ENCODE measurements at regions not wholly inside any gene's neighbourhood (a gene's known extent, or its start where the extent isn't known, plus 50 kb on each side); places are given as distances from the start of the nearest gene placed in this dataset.

DNA sequence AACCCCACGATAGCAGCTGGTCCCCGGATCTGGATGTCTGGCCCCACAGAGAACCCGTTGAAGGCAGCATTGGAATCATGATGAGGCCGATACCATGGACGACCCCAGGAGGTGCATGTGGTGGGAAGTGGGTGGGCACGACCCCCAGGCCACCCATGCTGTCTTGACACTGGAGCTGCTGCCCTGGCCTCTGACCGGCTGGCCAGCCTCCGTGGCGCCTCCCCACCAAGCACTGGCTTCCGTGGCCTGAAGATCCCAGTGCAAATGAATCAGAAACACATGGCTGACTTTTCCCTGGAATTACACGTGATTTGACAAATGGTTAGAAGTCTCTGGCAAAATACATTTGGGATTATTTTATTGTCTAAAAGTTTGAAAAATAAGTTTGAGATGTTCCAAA lies 259.0 kb upstream of the IRX1 start:
- DNase-seq (ENCODE audit: low read depth, low spot score), result no peak
- Histone ChIP-seq H3K36me3 (ENCODE audit: control insufficient read depth, insufficient read depth, low read length) (no peaks in the 10 kb centered on the region), H3K27ac (ENCODE audit: low read length) (no peak overlapping the region), H3K4me1 (ENCODE audit: control insufficient read depth, insufficient read depth, low read length) (no peaks in the 10 kb centered on the region), H3K9me3 (ENCODE audit: control insufficient read depth, insufficient read depth, low read length) (no peaks in the 10 kb centered on the region), H3K4me3 (ENCODE audit: low read length) (no peak overlapping the region), H3K27me3 (ENCODE audit: control insufficient read depth, insufficient read depth, low read length) (no peaks in the 10 kb centered on the region)
- WGBS (ENCODE audit: insufficient coverage, insufficient read length), result no CpG with 5 or more reads among the region's 11 CpGs

DNA sequence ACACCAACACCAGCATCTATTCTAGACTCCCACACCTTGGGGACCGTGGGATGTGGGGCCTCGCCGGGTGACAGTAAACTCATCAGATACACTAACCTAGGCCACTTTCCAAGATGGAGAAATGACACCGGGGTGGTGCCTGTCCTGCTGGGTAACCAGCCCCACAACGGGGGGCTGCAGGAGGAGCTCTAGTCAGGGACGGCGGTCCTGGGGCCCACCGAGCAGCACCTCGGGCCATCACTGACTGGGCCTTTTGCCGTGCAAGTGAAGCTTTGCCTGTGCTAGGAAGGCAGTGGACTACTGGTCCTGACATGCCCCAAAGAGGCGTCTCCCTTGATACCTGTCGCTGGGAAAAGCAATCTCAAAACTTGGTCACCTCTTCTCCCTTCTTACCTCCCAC lies 260.3 kb upstream of the IRX1 start:
- no peaks in the 10 kb centered on the region for H3K27me3 ChIP-seq (ENCODE audit: control insufficient read depth, insufficient read depth, low read length)
- WGBS (ENCODE audit: insufficient coverage, insufficient read length), result no CpG with 5 or more reads among the region's 12 CpGs

DNA sequence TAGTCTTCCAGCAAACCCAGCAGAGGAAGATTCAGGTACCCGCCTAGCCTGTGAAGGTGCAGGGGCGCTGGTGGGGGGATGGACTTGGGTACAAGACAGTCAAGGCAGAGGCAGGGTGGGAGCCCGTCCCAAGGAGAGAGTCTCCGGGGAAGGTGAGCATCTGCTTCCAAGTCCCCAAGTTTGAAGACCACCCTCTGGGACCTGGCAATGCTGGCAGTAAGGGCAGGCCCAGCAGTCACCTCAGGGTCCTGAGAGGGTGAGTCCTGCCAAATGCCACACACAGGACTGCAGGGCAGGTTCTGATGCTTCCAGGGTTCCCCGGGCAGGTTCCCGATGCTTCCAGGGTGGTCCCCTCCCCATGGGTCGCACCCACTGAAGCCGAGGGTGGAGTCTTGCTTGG lies 261.8 kb upstream of the IRX1 start:
- DNase-seq (ENCODE audit: low read depth, low spot score), result no peak
- Histone ChIP-seq H3K27ac (ENCODE audit: low read length) (no peak overlapping the region), H3K27me3 (ENCODE audit: control insufficient read depth, insufficient read depth, low read length) (no peaks in the 10 kb centered on the region; the same call in 1 of the 2 replicates), H3K36me3 (ENCODE audit: control insufficient read depth, insufficient read depth, low read length) (no peaks in the 10 kb centered on the region), H3K4me1 (ENCODE audit: control insufficient read depth, insufficient read depth, low read length) (no peaks in the 10 kb centered on the region), H3K4me3 (ENCODE audit: low read length) (no peak overlapping the region), H3K9me3 (ENCODE audit: control insufficient read depth, insufficient read depth, low read length) (no peaks in the 10 kb centered on the region)
- no CpG with 5 or more reads among the region's 8 CpGs for WGBS (ENCODE audit: insufficient coverage, insufficient read length)

More for the DNA sequence above, 260.3 kb upstream of the IRX1 start:
- H3K4me3 ChIP-seq (ENCODE audit: low read length), result no peak overlapping the region
- H3K36me3 ChIP-seq (ENCODE audit: control insufficient read depth, insufficient read depth, low read length), result no peaks in the 10 kb centered on the region
- H3K27ac ChIP-seq (ENCODE audit: low read length), result no peak overlapping the region
- H3K4me1 ChIP-seq (ENCODE audit: control insufficient read depth, insufficient read depth, low read length), result no peaks in the 10 kb centered on the region
- H3K9me3 ChIP-seq (ENCODE audit: control insufficient read depth, insufficient read depth, low read length), result no peaks in the 10 kb centered on the region
- no peak for DNase-seq (ENCODE audit: low read depth, low spot score)

DNA sequence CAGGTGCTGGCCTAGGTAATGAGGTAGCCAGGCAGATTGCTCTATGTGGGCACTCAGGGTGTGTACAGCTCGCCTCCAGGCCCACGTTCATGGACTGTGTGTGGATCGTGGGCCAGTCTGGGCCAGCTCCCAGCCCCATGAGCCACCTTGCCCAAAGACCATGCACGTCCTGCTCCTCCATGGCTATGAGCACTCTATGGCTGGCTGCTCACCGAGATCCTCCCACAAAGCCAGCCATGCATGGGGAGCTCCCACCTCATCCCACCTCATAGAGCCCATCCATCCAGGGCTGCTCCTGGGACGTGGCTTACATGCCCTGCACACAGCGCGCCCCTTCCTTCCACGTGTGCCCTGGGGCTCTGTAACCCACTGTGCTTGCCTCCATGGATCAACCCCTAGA lies 262.5 kb upstream of the IRX1 start:
- DNase-seq (ENCODE audit: low read depth, low spot score), result no peak
- H3K27me3 ChIP-seq (ENCODE audit: control insufficient read depth, insufficient read depth, low read length), result no peaks in the 10 kb centered on the region; the same call in 1 of the 2 replicates
- no CpG with 5 or more reads among the region's 9 CpGs for WGBS (ENCODE audit: insufficient coverage, insufficient read length)

DNA sequence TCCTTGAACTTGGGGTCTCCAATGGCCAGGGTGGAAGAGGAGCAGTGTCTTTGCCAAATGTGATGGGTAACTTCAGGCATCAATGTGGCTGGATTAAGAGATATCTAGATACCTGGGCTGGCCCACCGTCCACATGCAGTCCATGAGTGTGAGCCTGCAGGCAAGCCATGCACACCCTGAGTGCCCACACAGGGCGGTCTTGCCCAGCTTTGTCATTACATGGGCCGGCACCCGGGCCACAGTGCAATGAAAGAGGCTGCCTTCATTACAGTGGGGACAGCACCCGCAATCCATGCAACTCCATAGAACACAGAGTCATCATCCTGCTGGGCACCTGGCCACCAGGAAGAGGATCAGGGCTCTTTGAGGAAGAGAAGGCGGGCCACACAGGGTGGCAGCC lies 263.8 kb upstream of the IRX1 start:
- no CpG with 5 or more reads among the region's 6 CpGs for WGBS (ENCODE audit: insufficient coverage, insufficient read length)
- no peak overlapping the region for H3K27ac ChIP-seq (ENCODE audit: low read length)

More for the DNA sequence above, 262.5 kb upstream of the IRX1 start:
- no peak overlapping the region for H3K27ac ChIP-seq (ENCODE audit: low read length)
- H3K36me3 ChIP-seq (ENCODE audit: control insufficient read depth, insufficient read depth, low read length), result no peaks in the 10 kb centered on the region
- no peak overlapping the region for H3K4me3 ChIP-seq (ENCODE audit: low read length)
- no peaks in the 10 kb centered on the region for H3K4me1 ChIP-seq (ENCODE audit: control insufficient read depth, insufficient read depth, low read length)
- H3K9me3 ChIP-seq (ENCODE audit: control insufficient read depth, insufficient read depth, low read length), result no peaks in the 10 kb centered on the region

DNA sequence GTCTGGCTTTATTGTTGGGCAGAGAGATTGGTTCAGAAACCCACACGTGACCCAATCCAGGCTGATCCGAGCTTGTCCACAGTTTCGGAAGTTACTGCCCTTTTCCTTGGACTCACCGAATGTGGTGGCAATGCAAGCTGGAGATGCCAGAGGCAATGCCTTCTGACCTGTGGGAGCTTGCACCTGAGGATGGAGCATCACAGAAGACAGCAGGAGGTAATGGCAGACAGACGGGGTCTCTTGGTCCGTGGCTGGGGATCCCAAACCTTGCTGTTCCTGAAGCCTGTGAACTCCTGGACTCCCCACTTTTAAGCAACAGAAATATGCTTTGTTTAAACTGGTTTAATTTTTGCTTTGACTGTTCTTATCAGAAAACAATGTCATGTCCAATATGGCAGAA lies 265.2 kb upstream of the IRX1 start:
- H3K4me1 ChIP-seq (ENCODE audit: control insufficient read depth, insufficient read depth, low read length), result 0 out of 2 replicates have a peak, but pooled peaks cover 1% of the 10 kb centered on the region
- H3K36me3 ChIP-seq (ENCODE audit: control insufficient read depth, insufficient read depth, low read length), result no peaks in the 10 kb centered on the region
- no peaks in the 10 kb centered on the region for H3K9me3 ChIP-seq (ENCODE audit: control insufficient read depth, insufficient read depth, low read length)
- no CpG with 5 or more reads among the region's 6 CpGs for WGBS (ENCODE audit: insufficient coverage, insufficient read length)
- H3K27ac ChIP-seq (ENCODE audit: low read length), result no peak overlapping the region
- no peaks in the 10 kb centered on the region; the same call in 1 of the 2 replicates for H3K27me3 ChIP-seq (ENCODE audit: control insufficient read depth, insufficient read depth, low read length)
- no peak overlapping the region for H3K4me3 ChIP-seq (ENCODE audit: low read length)
- DNase-seq (ENCODE audit: low read depth, low spot score), result no peak

More for the DNA sequence above, 263.8 kb upstream of the IRX1 start:
- Histone ChIP-seq H3K9me3 (ENCODE audit: control insufficient read depth, insufficient read depth, low read length) (no peaks in the 10 kb centered on the region), H3K36me3 (ENCODE audit: control insufficient read depth, insufficient read depth, low read length) (no peaks in the 10 kb centered on the region), H3K4me1 (ENCODE audit: control insufficient read depth, insufficient read depth, low read length) (0 out of 2 replicates have a peak, but pooled peaks cover under 1% of the 10 kb centered on the region), H3K4me3 (ENCODE audit: low read length) (no peak overlapping the region), H3K27me3 (ENCODE audit: control insufficient read depth, insufficient read depth, low read length) (no peaks in the 10 kb centered on the region; the same call in 1 of the 2 replicates)
- DNase-seq (ENCODE audit: low read depth, low spot score), result no peak

DNA sequence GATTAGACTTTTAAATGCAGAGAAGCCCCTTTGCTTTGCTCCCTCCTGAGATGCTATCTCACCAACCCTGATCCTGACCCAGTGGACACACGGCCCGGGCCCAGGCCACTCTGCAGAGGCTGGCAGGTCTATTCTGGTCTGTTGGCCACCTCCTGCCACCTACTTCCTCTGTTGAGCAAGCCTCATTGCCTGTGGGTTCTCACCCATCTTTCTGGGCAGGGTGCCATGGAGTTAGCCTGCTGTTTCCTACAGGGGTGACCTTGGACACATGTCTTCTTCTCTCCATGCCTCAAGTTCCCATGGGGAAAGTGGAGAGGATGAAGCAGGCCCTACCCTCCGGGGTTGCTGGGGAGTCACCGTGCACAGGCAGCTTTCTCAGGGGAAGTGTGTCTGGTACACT lies 266.2 kb upstream of the IRX1 start:
- no peak for DNase-seq (ENCODE audit: low read depth, low spot score)
- H3K36me3 ChIP-seq (ENCODE audit: control insufficient read depth, insufficient read depth, low read length), result no peaks in the 10 kb centered on the region
- H3K4me1 ChIP-seq (ENCODE audit: control insufficient read depth, insufficient read depth, low read length), result 0 out of 2 replicates have a peak, but pooled peaks cover 1% of the 10 kb centered on the region
- no CpG with 5 or more reads among the region's 4 CpGs for WGBS (ENCODE audit: insufficient coverage, insufficient read length)
- no peaks in the 10 kb centered on the region; the same call in 1 of the 2 replicates for H3K27me3 ChIP-seq (ENCODE audit: control insufficient read depth, insufficient read depth, low read length)
- no peak overlapping the region for H3K4me3 ChIP-seq (ENCODE audit: low read length)
- no peaks in the 10 kb centered on the region for H3K9me3 ChIP-seq (ENCODE audit: control insufficient read depth, insufficient read depth, low read length)
- H3K27ac ChIP-seq (ENCODE audit: low read length), result no peak overlapping the region

DNA sequence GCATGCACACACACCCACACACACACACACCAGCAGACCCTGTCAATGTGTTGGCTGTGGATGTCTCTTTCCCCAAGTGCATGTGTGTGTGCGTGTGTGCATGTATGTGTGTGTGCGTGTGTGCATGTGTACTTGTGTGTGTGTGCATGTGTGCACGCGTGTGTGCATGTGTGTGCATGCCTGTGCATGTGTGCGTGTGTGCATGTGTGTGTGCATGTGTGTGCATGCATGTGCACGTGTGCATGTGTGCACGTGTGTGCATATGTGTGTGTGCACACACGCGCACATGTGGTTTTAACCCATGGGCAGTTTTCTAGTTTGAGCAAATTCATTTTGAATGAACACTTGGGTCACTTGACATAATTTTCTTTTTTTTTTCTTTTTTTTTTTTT lies 268.8 kb upstream of the IRX1 start:
- WGBS (ENCODE audit: insufficient coverage, insufficient read length), result no CpG with 5 or more reads among the region's 9 CpGs
- Histone ChIP-seq H3K9me3 (ENCODE audit: control insufficient read depth, insufficient read depth, low read length) (no peaks in the 10 kb centered on the region), H3K4me3 (ENCODE audit: low read length) (no peak overlapping the region), H3K4me1 (ENCODE audit: control insufficient read depth, insufficient read depth, low read length) (0 out of 2 replicates have a peak, but pooled peaks cover 1% of the 10 kb centered on the region), H3K36me3 (ENCODE audit: control insufficient read depth, insufficient read depth, low read length) (no peaks in the 10 kb centered on the region), H3K27ac (ENCODE audit: low read length) (no peak overlapping the region), H3K27me3 (ENCODE audit: control insufficient read depth, insufficient read depth, low read length) (no peaks in the 10 kb centered on the region; the same call in 1 of the 2 replicates)
- DNase-seq (ENCODE audit: low read depth, low spot score), result no peak

DNA sequence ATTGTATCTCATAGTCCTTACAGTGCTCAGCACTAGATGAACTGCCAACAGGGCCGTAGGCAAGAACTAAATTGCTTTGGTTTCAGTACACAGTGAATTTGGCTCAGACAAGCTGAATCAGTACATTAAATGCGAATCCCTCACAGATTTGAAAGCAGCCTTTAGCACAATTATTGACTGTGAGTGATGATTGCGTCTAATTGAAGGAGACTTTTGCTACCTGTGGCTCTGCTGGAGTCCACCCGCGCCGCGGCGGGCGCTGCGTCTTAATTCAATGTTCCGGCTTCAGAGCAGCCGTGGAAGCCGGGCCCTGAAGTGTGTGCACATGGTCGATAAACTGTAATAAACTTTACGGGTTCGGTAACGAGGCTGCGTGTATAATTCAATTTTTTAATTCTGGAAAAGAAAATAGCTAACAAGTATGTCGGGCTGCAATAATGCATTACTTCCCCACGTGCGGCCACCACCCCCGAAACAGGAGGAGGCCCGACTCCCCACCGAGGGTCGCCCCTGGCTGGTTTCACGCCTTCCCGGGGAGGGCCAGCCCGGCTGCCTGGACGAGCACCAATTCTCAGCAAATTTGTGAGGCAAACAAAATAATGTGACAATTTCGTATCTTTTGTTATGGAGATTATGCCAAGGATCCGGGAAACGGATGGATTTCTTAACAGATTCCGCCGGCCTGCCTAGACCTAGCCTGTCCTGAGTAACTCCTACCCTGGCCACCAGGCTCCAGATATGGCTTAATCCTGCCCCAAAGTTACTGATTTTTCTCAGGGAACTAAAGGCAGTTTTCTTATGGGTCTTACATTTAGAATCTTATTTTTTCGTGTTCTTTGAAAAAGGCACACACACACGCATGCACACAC lies 269.4 kb upstream of the IRX1 start:
- 0 out of 2 replicates have a peak, but pooled peaks cover 1% of the 10 kb centered on the region for H3K4me1 ChIP-seq (ENCODE audit: control insufficient read depth, insufficient read depth, low read length)
- DNase-seq (ENCODE audit: low read depth, low spot score), result no peak
- no peak overlapping the region for H3K4me3 ChIP-seq (ENCODE audit: low read length)
- WGBS (ENCODE audit: insufficient coverage, insufficient read length), result no CpG with 5 or more reads among the region's 36 CpGs
- H3K27me3 ChIP-seq (ENCODE audit: control insufficient read depth, insufficient read depth, low read length), result no peaks in the 10 kb centered on the region; the same call in 1 of the 2 replicates
- H3K9me3 ChIP-seq (ENCODE audit: control insufficient read depth, insufficient read depth, low read length), result no peaks in the 10 kb centered on the region
- H3K36me3 ChIP-seq (ENCODE audit: control insufficient read depth, insufficient read depth, low read length), result no peaks in the 10 kb centered on the region
- H3K27ac ChIP-seq (ENCODE audit: low read length), result no peak overlapping the region

DNA sequence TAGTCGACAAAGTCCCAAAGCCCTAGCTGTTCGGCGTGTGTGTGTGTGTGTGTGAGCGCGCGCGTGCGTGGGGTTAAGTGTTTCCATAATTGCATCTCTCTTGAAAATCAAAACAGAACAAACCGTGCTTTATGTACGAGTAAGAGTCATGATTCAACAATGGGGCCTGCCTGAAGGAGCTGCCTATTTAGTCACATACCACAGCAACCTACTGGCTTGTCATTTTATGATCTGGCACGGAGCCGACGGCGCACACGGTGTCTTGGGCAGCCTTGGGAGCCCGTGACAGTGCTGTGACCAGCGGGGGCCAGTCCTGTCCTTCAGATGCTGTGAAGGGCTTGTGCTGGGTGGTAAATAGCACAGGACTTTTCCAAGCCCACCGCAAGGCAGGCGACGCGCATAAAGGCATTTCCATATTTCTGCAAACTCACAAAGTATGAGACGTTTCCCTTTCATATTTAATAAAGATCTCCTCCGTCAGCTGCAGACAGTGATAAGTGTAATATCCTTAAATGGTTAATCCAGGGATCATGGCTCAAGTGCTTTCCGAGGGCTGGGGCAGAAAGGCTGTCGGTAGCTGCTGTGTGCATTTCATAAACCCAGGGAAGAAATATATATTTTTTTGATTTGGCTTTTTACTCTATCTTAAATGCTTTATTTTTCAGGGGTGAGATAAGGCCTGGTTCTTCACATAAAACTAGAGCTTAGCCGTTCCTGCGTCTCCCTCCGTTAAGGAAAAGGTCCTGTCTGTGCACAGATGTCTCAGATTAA lies 270.2 kb upstream of the IRX1 start:
- no peak overlapping the region for H3K27ac ChIP-seq (ENCODE audit: low read length)
- no peaks in the 10 kb centered on the region; the same call in 1 of the 2 replicates for H3K27me3 ChIP-seq (ENCODE audit: control insufficient read depth, insufficient read depth, low read length)
- no peak for DNase-seq (ENCODE audit: low read depth, low spot score)
- 0 out of 2 replicates have a peak, but pooled peaks cover 1% of the 10 kb centered on the region for H3K4me1 ChIP-seq (ENCODE audit: control insufficient read depth, insufficient read depth, low read length)
- H3K4me3 ChIP-seq (ENCODE audit: low read length), result no peak overlapping the region
- no CpG with 5 or more reads among the region's 28 CpGs for WGBS (ENCODE audit: insufficient coverage, insufficient read length)
- no peaks in the 10 kb centered on the region for H3K36me3 ChIP-seq (ENCODE audit: control insufficient read depth, insufficient read depth, low read length)
- no peaks in the 10 kb centered on the region for H3K9me3 ChIP-seq (ENCODE audit: control insufficient read depth, insufficient read depth, low read length)

All from iPS DF 6.9 (cell line).